ENCODE measurements at regions not wholly inside any gene's neighbourhood (a gene's known extent, or its start where the extent isn't known, plus 50 kb on each side); places are given as distances from the start of the nearest gene placed in this dataset.

GRCh38 chr6:170139531-170139930 lies 151.3 kb downstream of the DLL1 start:
- TF ChIP-seq CTCF (conservative IDR thresholded peaks at IDR 0.05; ENCODE audit: low read depth, low read length) (no peak), EZH2 (IDR thresholded peaks at IDR 0.05; ENCODE audit: borderline replicate concordance, low read depth, low read length, poor library complexity, severe bottlenecking) (no peak)
